ENCODE measurements at regions not wholly inside any gene's neighbourhood (a gene's known extent, or its start where the extent isn't known, plus 50 kb on each side); places are given as distances from the start of the nearest gene placed in this dataset.
"Not testable (repeated sequence)": the region's sequence is repeated elsewhere in the genome, so short reads cannot be mapped to it uniquely, and the experiment has no call there.

- TF ChIP-seq, protein P1, sequence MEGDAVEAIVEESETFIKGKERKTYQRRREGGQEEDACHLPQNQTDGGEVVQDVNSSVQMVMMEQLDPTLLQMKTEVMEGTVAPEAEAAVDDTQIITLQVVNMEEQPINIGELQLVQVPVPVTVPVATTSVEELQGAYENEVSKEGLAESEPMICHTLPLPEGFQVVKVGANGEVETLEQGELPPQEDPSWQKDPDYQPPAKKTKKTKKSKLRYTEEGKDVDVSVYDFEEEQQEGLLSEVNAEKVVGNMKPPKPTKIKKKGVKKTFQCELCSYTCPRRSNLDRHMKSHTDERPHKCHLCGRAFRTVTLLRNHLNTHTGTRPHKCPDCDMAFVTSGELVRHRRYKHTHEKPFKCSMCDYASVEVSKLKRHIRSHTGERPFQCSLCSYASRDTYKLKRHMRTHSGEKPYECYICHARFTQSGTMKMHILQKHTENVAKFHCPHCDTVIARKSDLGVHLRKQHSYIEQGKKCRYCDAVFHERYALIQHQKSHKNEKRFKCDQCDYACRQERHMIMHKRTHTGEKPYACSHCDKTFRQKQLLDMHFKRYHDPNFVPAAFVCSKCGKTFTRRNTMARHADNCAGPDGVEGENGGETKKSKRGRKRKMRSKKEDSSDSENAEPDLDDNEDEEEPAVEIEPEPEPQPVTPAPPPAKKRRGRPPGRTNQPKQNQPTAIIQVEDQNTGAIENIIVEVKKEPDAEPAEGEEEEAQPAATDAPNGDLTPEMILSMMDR (conservative IDR thresholded peaks at IDR 0.05; ENCODE audit: low read depth, low read length): no peak
- H3K79me2 ChIP-seq (ENCODE audit: insufficient read depth, low read depth): no peaks in the 10 kb centered on the region
- H3K36me3 ChIP-seq (ENCODE audit: insufficient read depth): no peaks in the 10 kb centered on the region
- H2AFZ ChIP-seq (ENCODE audit: low read depth): no peak overlapping the region
- H3K27ac ChIP-seq: no peak overlapping the region
- no peaks in the 10 kb centered on the region for H3K27me3 ChIP-seq (ENCODE audit: insufficient read depth, low read depth)
- H3K4me1 ChIP-seq (ENCODE audit: low read depth, poor library complexity, severe bottlenecking): no peaks in the 10 kb centered on the region
- no peak overlapping the region for H3K4me2 ChIP-seq
- no peak overlapping the region for H3K9ac ChIP-seq
- no peaks in the 10 kb centered on the region for H4K20me1 ChIP-seq (ENCODE audit: insufficient read depth)
- H3K4me3 ChIP-seq (IDR thresholded peaks at IDR 0.05; ENCODE audit: insufficient read depth, low read depth, low read length): no peak overlapping the region
Measured at GRCh38 chr22:12601870-12602779, 2925.9 kb upstream of the OR11H1 start.

GRCh38 chr22:12603399-12603798, 2924.6 kb upstream of the OR11H1 start:
- H3K36me3 ChIP-seq (ENCODE audit: insufficient read depth); H3K4me2 ChIP-seq; H3K27ac ChIP-seq; H2AFZ ChIP-seq (ENCODE audit: low read depth); H4K20me1 ChIP-seq (ENCODE audit: insufficient read depth); H3K4me3 ChIP-seq (IDR thresholded peaks at IDR 0.05; ENCODE audit: insufficient read depth, low read depth, low read length); H3K9ac ChIP-seq; H3K4me1 ChIP-seq (ENCODE audit: low read depth, poor library complexity, severe bottlenecking); H3K27me3 ChIP-seq (ENCODE audit: insufficient read depth, low read depth); H3K79me2 ChIP-seq (ENCODE audit: insufficient read depth, low read depth): not testable (repeated sequence)

- not testable (repeated sequence) for H3K9ac ChIP-seq; H3K79me2 ChIP-seq (ENCODE audit: insufficient read depth, low read depth); H2AFZ ChIP-seq (ENCODE audit: low read depth); H3K4me3 ChIP-seq (IDR thresholded peaks at IDR 0.05; ENCODE audit: insufficient read depth, low read depth, low read length); H3K4me1 ChIP-seq (ENCODE audit: low read depth, poor library complexity, severe bottlenecking); H3K27me3 ChIP-seq (ENCODE audit: insufficient read depth, low read depth); H4K20me1 ChIP-seq (ENCODE audit: insufficient read depth); H3K36me3 ChIP-seq (ENCODE audit: insufficient read depth); H3K27ac ChIP-seq; H3K4me2 ChIP-seq
Measured at GRCh38 chr22:12603833-12604232, 2924.2 kb upstream of the OR11H1 start.

GRCh38 chr22:12608454-12608853, 2919.5 kb upstream of the OR11H1 start:
- H3K9ac ChIP-seq; H2AFZ ChIP-seq (ENCODE audit: low read depth); H3K4me2 ChIP-seq; H3K36me3 ChIP-seq (ENCODE audit: insufficient read depth); H3K4me1 ChIP-seq (ENCODE audit: low read depth, poor library complexity, severe bottlenecking); H3K27me3 ChIP-seq (ENCODE audit: insufficient read depth, low read depth); H3K27ac ChIP-seq; H3K79me2 ChIP-seq (ENCODE audit: insufficient read depth, low read depth); H3K4me3 ChIP-seq (IDR thresholded peaks at IDR 0.05; ENCODE audit: insufficient read depth, low read depth, low read length); H4K20me1 ChIP-seq (ENCODE audit: insufficient read depth): not testable (repeated sequence)

GRCh38 chr22:12613199-12613598, 2914.8 kb upstream of the OR11H1 start:
- Histone ChIP-seq H3K27ac (no peak overlapping the region), H3K4me1 (ENCODE audit: low read depth, poor library complexity, severe bottlenecking) (no peaks in the 10 kb centered on the region)

DNA sequence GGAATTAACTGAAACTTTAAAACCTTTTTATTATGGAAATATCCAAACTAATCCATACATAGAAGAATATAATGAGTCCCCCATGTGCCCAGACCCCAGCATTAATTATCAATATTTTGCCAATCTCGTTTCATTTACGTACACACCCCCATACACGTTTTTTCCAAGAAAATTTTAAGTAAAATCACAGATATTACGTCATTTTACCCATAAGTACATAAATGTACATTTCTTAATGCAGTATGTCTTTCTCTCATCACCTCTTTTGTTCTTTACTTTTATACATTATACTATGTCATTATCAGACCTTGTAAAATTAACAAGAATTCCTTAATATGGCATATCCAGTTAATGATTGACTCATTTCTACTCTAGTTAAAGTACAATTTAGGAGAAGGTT, 2914.1 kb upstream of the OR11H1 start:
- not testable (repeated sequence) for H3K4me3 ChIP-seq (IDR thresholded peaks at IDR 0.05; ENCODE audit: insufficient read depth, low read depth, low read length); H4K20me1 ChIP-seq (ENCODE audit: insufficient read depth); H3K4me1 ChIP-seq (ENCODE audit: low read depth, poor library complexity, severe bottlenecking); H3K4me2 ChIP-seq; H3K79me2 ChIP-seq (ENCODE audit: insufficient read depth, low read depth); H3K27me3 ChIP-seq (ENCODE audit: insufficient read depth, low read depth); H2AFZ ChIP-seq (ENCODE audit: low read depth); H3K9ac ChIP-seq; H3K27ac ChIP-seq; H3K36me3 ChIP-seq (ENCODE audit: insufficient read depth)

More at GRCh38 chr22:12613199-12613598, 2914.8 kb upstream of the OR11H1 start:
- H2AFZ ChIP-seq (ENCODE audit: low read depth): no peak overlapping the region
- no peaks in the 10 kb centered on the region for H3K79me2 ChIP-seq (ENCODE audit: insufficient read depth, low read depth)
- no peaks in the 10 kb centered on the region for H4K20me1 ChIP-seq (ENCODE audit: insufficient read depth)
- no peak overlapping the region for H3K4me3 ChIP-seq (IDR thresholded peaks at IDR 0.05; ENCODE audit: insufficient read depth, low read depth, low read length)
- H3K27me3 ChIP-seq (ENCODE audit: insufficient read depth, low read depth): no peaks in the 10 kb centered on the region
- no peak overlapping the region for H3K4me2 ChIP-seq
- H3K36me3 ChIP-seq (ENCODE audit: insufficient read depth): no peaks in the 10 kb centered on the region
- TF ChIP-seq, protein P1 (conservative IDR thresholded peaks at IDR 0.05; ENCODE audit: low read depth, low read length): no peak
- no peak overlapping the region for H3K9ac ChIP-seq

- not testable (repeated sequence) for H2AFZ ChIP-seq (ENCODE audit: low read depth); H3K4me3 ChIP-seq (IDR thresholded peaks at IDR 0.05; ENCODE audit: insufficient read depth, low read depth, low read length); H3K79me2 ChIP-seq (ENCODE audit: insufficient read depth, low read depth); H3K27me3 ChIP-seq (ENCODE audit: insufficient read depth, low read depth); H3K4me2 ChIP-seq; H3K9ac ChIP-seq; H4K20me1 ChIP-seq (ENCODE audit: insufficient read depth); H3K36me3 ChIP-seq (ENCODE audit: insufficient read depth); H3K4me1 ChIP-seq (ENCODE audit: low read depth, poor library complexity, severe bottlenecking); H3K27ac ChIP-seq
Measured at GRCh38 chr22:12626894-12627293, 2901.1 kb upstream of the OR11H1 start.

DNA sequence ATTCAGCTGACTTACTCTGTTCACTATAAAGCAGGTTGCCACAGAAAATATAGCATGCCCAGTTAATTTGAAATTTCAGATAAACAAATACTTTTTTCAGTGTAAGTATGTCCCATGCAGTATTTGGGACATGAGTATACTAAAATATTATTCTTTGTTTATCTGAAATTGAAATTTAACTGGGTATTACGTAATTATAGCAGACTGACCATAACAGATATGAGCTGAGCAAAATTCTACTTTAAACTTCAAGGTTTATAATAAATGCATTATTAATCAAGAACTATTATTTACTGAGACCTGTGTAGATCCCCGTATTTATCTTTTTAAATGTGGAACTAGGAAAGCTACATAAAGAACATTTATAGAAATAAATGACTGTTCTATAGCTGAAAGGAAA, 2898.2 kb upstream of the OR11H1 start:
- H3K9ac ChIP-seq; H3K36me3 ChIP-seq (ENCODE audit: insufficient read depth); H4K20me1 ChIP-seq (ENCODE audit: insufficient read depth); H3K79me2 ChIP-seq (ENCODE audit: insufficient read depth, low read depth); H3K4me1 ChIP-seq (ENCODE audit: low read depth, poor library complexity, severe bottlenecking); H3K4me2 ChIP-seq; H2AFZ ChIP-seq (ENCODE audit: low read depth); H3K27ac ChIP-seq; H3K27me3 ChIP-seq (ENCODE audit: insufficient read depth, low read depth); H3K4me3 ChIP-seq (IDR thresholded peaks at IDR 0.05; ENCODE audit: insufficient read depth, low read depth, low read length): not testable (repeated sequence)

DNA sequence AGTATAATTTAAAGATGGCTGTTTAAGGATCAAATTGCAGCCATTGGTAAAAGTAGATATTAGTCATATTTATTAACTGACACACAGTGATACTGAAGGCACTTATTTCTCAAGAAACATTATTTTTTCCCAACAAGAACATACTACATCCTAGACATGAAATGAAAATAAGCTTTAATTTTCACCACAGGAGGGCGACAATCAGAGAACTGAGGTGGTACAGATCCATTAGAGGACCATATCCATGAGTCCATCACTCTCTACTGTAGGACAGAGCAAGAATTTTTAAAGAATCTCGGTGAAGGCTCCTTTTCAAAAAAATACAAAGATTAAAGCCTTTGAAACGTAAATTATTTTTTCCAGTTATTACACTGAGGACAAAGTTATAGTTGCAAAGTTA, 2897.0 kb upstream of the OR11H1 start:
- H3K79me2 ChIP-seq (ENCODE audit: insufficient read depth, low read depth); H3K9ac ChIP-seq; H3K36me3 ChIP-seq (ENCODE audit: insufficient read depth); H2AFZ ChIP-seq (ENCODE audit: low read depth); H3K4me3 ChIP-seq (IDR thresholded peaks at IDR 0.05; ENCODE audit: insufficient read depth, low read depth, low read length); H3K27me3 ChIP-seq (ENCODE audit: insufficient read depth, low read depth); H4K20me1 ChIP-seq (ENCODE audit: insufficient read depth); H3K4me1 ChIP-seq (ENCODE audit: low read depth, poor library complexity, severe bottlenecking); H3K4me2 ChIP-seq; H3K27ac ChIP-seq: not testable (repeated sequence)

All from KMS-11 (cell line).